HEK293 (cell line): ENCODE measurements at regions not wholly inside any gene's neighbourhood (a gene's known extent, or its start where the extent isn't known, plus 50 kb on each side); places are given as distances from the start of the nearest gene placed in this dataset.

Source experiments
- CTCF ChIP-seq: fragments of 450-650 bp; formaldehyde crosslinking; IDR thresholded peaks from 2 replicates; pipeline ENCODE4 v1.5.1; 2016; ENCODE audit warnings: missing biosample characterization, missing genetic modification characterization
- KLF1 ChIP-seq: fragments of 450-650 bp; formaldehyde crosslinking; IDR thresholded peaks from 2 replicates; pipeline ENCODE4 v1.5.1; 2016; ENCODE audit warnings: missing biosample characterization, missing genetic modification characterization
- SP2 ChIP-seq: fragments of 450-650 bp; formaldehyde crosslinking; IDR thresholded peaks from 2 replicates; pipeline ENCODE4 v1.5.1; 2016; ENCODE audit warnings: missing biosample characterization, missing genetic modification characterization
- ZNF530 ChIP-seq: fragments of 450-650 bp; formaldehyde crosslinking; IDR thresholded peaks from 2 replicates; pipeline ENCODE4 v1.5.1; 2016; ENCODE audit warnings: low read depth, missing biosample characterization, missing genetic modification characterization
- ZSCAN18 ChIP-seq: fragments of 450-650 bp; formaldehyde crosslinking; IDR thresholded peaks from 2 replicates; pipeline ENCODE4 v1.5.1; 2016; ENCODE audit warnings: missing biosample characterization, missing genetic modification characterization
- TF ChIP-seq, protein P1 (sequence below): fragments of 450-650 bp; formaldehyde crosslinking; IDR thresholded peaks from 2 replicates; pipeline ENCODE4 v1.5.1; 2016; ENCODE audit warnings: missing biosample characterization, missing genetic modification characterization

DNA sequence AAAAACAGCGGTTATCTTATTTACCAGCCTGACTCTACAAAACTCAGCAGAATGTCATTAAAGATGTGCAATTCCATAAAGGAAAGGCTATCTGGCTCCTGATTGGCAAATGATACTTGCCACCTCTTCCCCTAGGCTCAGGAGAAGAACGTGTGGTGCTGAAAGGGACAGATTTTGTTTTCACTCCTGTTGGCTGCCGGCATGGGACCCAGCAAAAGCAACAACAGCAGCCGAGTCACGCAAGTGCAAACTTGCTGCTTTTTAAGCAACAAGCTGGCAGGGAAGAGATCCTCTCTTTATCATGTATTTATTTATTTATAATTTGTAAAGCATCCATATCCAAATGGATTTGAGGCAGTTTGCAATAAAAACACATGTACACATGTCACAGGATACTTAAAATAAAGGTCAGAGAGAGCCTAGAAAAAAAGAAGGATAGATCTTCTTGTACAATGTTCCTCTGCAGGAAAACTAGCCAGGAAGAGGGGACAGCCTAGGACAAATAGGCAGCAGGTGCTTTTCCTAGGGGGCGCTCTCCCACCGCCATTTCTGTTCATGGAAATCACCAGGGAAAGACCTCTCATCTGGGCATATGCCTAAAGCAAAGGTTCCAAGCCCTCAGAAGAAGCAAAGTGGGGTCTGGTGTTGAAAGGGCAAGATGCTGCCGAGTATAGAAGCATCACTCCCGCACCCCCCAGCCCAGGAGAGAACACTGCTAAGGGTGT is 799.3 kb downstream of the BCL11A start:
- TF ChIP-seq SP2 (no peak), CTCF (no peak), ZSCAN18 (tag by site-specific recombination) (no peak), KLF1 (tag by site-specific recombination) (no peak), ZNF530 (tag by site-specific recombination) (no peak)
- TF ChIP-seq, protein P1, sequence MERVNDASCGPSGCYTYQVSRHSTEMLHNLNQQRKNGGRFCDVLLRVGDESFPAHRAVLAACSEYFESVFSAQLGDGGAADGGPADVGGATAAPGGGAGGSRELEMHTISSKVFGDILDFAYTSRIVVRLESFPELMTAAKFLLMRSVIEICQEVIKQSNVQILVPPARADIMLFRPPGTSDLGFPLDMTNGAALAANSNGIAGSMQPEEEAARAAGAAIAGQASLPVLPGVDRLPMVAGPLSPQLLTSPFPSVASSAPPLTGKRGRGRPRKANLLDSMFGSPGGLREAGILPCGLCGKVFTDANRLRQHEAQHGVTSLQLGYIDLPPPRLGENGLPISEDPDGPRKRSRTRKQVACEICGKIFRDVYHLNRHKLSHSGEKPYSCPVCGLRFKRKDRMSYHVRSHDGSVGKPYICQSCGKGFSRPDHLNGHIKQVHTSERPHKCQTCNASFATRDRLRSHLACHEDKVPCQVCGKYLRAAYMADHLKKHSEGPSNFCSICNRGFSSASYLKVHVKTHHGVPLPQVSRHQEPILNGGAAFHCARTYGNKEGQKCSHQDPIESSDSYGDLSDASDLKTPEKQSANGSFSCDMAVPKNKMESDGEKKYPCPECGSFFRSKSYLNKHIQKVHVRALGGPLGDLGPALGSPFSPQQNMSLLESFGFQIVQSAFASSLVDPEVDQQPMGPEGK (tag by site-specific recombination): no peak
